Breast epithelium (tissue), 3 donors: ENCODE measurements at regions not wholly inside any gene's neighbourhood (a gene's known extent, or its start where the extent isn't known, plus 50 kb on each side); places are given as distances from the start of the nearest gene placed in this dataset.
"Not testable (repeated sequence)": the region's sequence is repeated elsewhere in the genome, so short reads cannot be mapped to it uniquely, and the experiment has no call there.

Experiments
- CTCF ChIP-seq, 3 donors: fragments of 450-650 bp; IDR thresholded peaks; one replicate each; pipeline ENCODE4 v1.5.1; 2016 to 2017; ENCODE audit warnings: antibody characterized with exemption in 3 of 3, mild to moderate bottlenecking in 3 of 3, moderate library complexity in 3 of 3
- POLR2A ChIP-seq: fragments of 450-650 bp; IDR thresholded peaks from one replicate; pipeline ENCODE4 v1.6.1; 2016; ENCODE audit warnings: antibody characterized with exemption, mild to moderate bottlenecking, moderate library complexity

- not testable (repeated sequence) for TF ChIP-seq CTCF (IDR thresholded peaks at IDR 0.05); POLR2A
These were observed 140.8 kb downstream of the SPATA31A1 start for GRCh38 chr9:39496248-39496647.
